OCI-LY1 (cell line): ENCODE measurements at regions not wholly inside any gene's neighbourhood (a gene's known extent, or its start where the extent isn't known, plus 50 kb on each side); places are given as distances from the start of the nearest gene placed in this dataset.

Source experiments
- H2AFZ ChIP-seq: fragments of 200-600 bp; sonication (generic), shearing (Covaris generic); 2 replicates; pipeline ENCODE4 v1.6.0; 2014; ENCODE audit warnings: antibody characterized with exemption, mild to moderate bottlenecking, low read length
- H3F3A ChIP-seq: fragments of 200-600 bp; sonication (generic), shearing (Covaris generic); 2 replicates; pipeline ENCODE4 v1.6.0; 2014; ENCODE audit warnings: mild to moderate bottlenecking, antibody characterized with exemption, low read length, moderate library complexity; ENCODE audit not compliant: insufficient read depth
- H3K27ac ChIP-seq: fragments of 200-600 bp; sonication (generic); 2 replicates; pipeline ENCODE4 v1.5.1; 2014; ENCODE audit warnings: low read length, mixed run types, mild to moderate bottlenecking, low read depth; ENCODE audit not compliant: poor library complexity, severe bottlenecking
- H3K27me3 ChIP-seq: fragments of 200-600 bp; sonication (generic); 2 replicates; pipeline ENCODE4 v1.6.0; 2014; ENCODE audit warnings: antibody characterized with exemption, mild to moderate bottlenecking, low read length, moderate library complexity; ENCODE audit not compliant: insufficient read depth
- H3K36me3 ChIP-seq: fragments of 200-600 bp; sonication (generic); 2 replicates; pipeline ENCODE4 v1.6.1; 2014; ENCODE audit warnings: mild to moderate bottlenecking, antibody characterized with exemption, low read length, moderate library complexity, mixed read lengths; ENCODE audit not compliant: insufficient read depth
- H3K4me1 ChIP-seq: fragments of 200-600 bp; sonication (generic); 2 replicates; pipeline ENCODE4 v1.5.1; 2014; ENCODE audit warnings: mild to moderate bottlenecking, low read length, moderate library complexity; ENCODE audit not compliant: insufficient read depth, severe bottlenecking
- H3K4me2 ChIP-seq: fragments of 200-600 bp; sonication (generic), shearing (Covaris generic); 2 replicates; pipeline ENCODE4 v1.6.1; 2014; ENCODE audit warnings: low read length
- H3K4me3 ChIP-seq: fragments of 200-600 bp; sonication (generic); 2 replicates; pipeline ENCODE4 v1.5.1; 2014; ENCODE audit warnings: low read length, low read depth, mild to moderate bottlenecking, mixed read lengths; ENCODE audit not compliant: poor library complexity, severe bottlenecking
- H3K79me2 ChIP-seq: fragments of 200-600 bp; shearing (Covaris generic); 2 replicates; pipeline ENCODE4 v1.6.1; 2016; ENCODE audit warnings: mixed run types, low read length, mixed read lengths; ENCODE audit not compliant: insufficient read depth
- H3K9ac ChIP-seq: fragments of 200-600 bp; sonication (generic), shearing (Covaris generic); 2 replicates; pipeline ENCODE4 v1.6.1; 2014; ENCODE audit warnings: mild to moderate bottlenecking, low read length, mixed read lengths
- H3K9me2 ChIP-seq: fragments of 200-600 bp; sonication (generic), shearing (Covaris generic); 2 replicates; pipeline ENCODE4 v1.6.1; 2014; ENCODE audit warnings: low read depth, mild to moderate bottlenecking, low read length, mixed read lengths
- H3K9me3 ChIP-seq: fragments of 200-600 bp; shearing (Covaris generic); 2 replicates; pipeline ENCODE4 v1.6.1; 2014; ENCODE audit warnings: low read length, mixed read lengths
- H4K20me1 ChIP-seq: fragments of 200-600 bp; sonication (generic), shearing (Covaris generic); 2 replicates; pipeline ENCODE4 v1.6.0; 2016; ENCODE audit warnings: mild to moderate bottlenecking, low read length; ENCODE audit not compliant: insufficient read depth
- CTCF ChIP-seq: fragments of 200-600 bp; sonication (generic), shearing (Covaris generic); IDR thresholded peaks from 2 replicates; pipeline ENCODE4 v1.5.1; 2017; ENCODE audit warnings: mild to moderate bottlenecking, antibody characterized with exemption, low read length, moderate library complexity, mixed read lengths
- EZH2 ChIP-seq: fragments of 200-600 bp; sonication (generic), shearing (Covaris generic); IDR thresholded peaks from 2 replicates; pipeline ENCODE4 v1.8.0; 2017; ENCODE audit warnings: borderline replicate concordance, mixed run types, mild to moderate bottlenecking, antibody characterized with exemption, low read length, moderate library complexity, mixed read lengths

- H3K9me3 ChIP-seq, result no peaks in the 10 kb centered on the region
- no peaks in the 10 kb centered on the region for H3K36me3 ChIP-seq
- no peaks in the 10 kb centered on the region for H3K79me2 ChIP-seq
- no peak overlapping the region for H3K9ac ChIP-seq
- no peaks in the 10 kb centered on the region for H4K20me1 ChIP-seq
- no peak overlapping the region for H3K27ac ChIP-seq
- H3K9me2 ChIP-seq, result no peaks in the 10 kb centered on the region
- no peaks in the 10 kb centered on the region for H3F3A ChIP-seq
- no peak overlapping the region for H2AFZ ChIP-seq
- H3K4me1 ChIP-seq, result no peaks in the 10 kb centered on the region
- H3K27me3 ChIP-seq, result no peaks in the 10 kb centered on the region
- no peak overlapping the region for H3K4me2 ChIP-seq
- H3K4me3 ChIP-seq, result no peak overlapping the region
- TF ChIP-seq EZH2, result no peak
- no peak for TF ChIP-seq CTCF
Observed at GRCh38 chr3:170657312-170657711, 71.4 kb upstream of the SLC7A14 start.

GRCh38 chr3:170656284-170656683, 70.4 kb upstream of the SLC7A14 start:
- Histone ChIP-seq H3K4me1 (no peaks in the 10 kb centered on the region), H3F3A (no peaks in the 10 kb centered on the region), H3K79me2 (no peaks in the 10 kb centered on the region), H3K27me3 (no peaks in the 10 kb centered on the region), H3K9me3 (no peaks in the 10 kb centered on the region), H2AFZ (no peak overlapping the region), H3K36me3 (no peaks in the 10 kb centered on the region), H4K20me1 (no peaks in the 10 kb centered on the region), H3K9ac (no peak overlapping the region), H3K4me3 (no peak overlapping the region), H3K4me2 (no peak overlapping the region), H3K27ac (no peak overlapping the region), H3K9me2 (no peaks in the 10 kb centered on the region)
- TF ChIP-seq CTCF (no peak), EZH2 (no peak)

- H4K20me1 ChIP-seq, result no peaks in the 10 kb centered on the region
- H3K4me1 ChIP-seq, result no peaks in the 10 kb centered on the region
- H3K9me3 ChIP-seq, result no peaks in the 10 kb centered on the region
- no peak overlapping the region for H3K9ac ChIP-seq
- H3K4me2 ChIP-seq, result no peak overlapping the region
- H3F3A ChIP-seq, result no peaks in the 10 kb centered on the region
- H2AFZ ChIP-seq, result no peak overlapping the region
- no peaks in the 10 kb centered on the region for H3K36me3 ChIP-seq
- no peak overlapping the region for H3K27ac ChIP-seq
- no peaks in the 10 kb centered on the region for H3K79me2 ChIP-seq
- H3K4me3 ChIP-seq, result no peak overlapping the region
- H3K27me3 ChIP-seq, result no peaks in the 10 kb centered on the region
- TF ChIP-seq EZH2 (no peak), CTCF (no peak)
- H3K9me2 ChIP-seq, result no peaks in the 10 kb centered on the region
Observed at GRCh38 chr3:170653801-170654200, 67.9 kb upstream of the SLC7A14 start.
